Fibroblast of peridontal ligament (primary cell): ENCODE measurements at regions not wholly inside any gene's neighbourhood (a gene's known extent, or its start where the extent isn't known, plus 50 kb on each side); places are given as distances from the start of the nearest gene placed in this dataset.

Experiments
- DNase-seq: peaks from one replicate; pipeline ENCODE4 v3.0.0-alpha.2; 2010; ENCODE audit errors: extremely low read depth

- DNase-seq, result no peak
Measured at GRCh38 chr10:65491799-65492198, 1434.0 kb upstream of the LRRTM3 start.

GRCh38 chr10:65496541-65496940 lies 1429.3 kb upstream of the LRRTM3 start:
- no peak for DNase-seq

- no peak for DNase-seq
Measured at GRCh38 chr10:65497837-65498236, 1428.0 kb upstream of the LRRTM3 start.

- no peak for DNase-seq
Measured at GRCh38 chr10:65500716-65501115, 1425.1 kb upstream of the LRRTM3 start.

GRCh38 chr10:65501259-65501658 lies 1424.6 kb upstream of the LRRTM3 start:
- no peak for DNase-seq

- DNase-seq, result no peak
Measured at GRCh38 chr10:65518379-65518778, 1407.5 kb upstream of the LRRTM3 start.

- no peak for DNase-seq
Measured at GRCh38 chr10:65528986-65529385, 1396.8 kb upstream of the LRRTM3 start.

GRCh38 chr10:65531545-65531944 lies 1394.3 kb upstream of the LRRTM3 start:
- DNase-seq, result no peak

GRCh38 chr10:65534771-65535170 lies 1391.1 kb upstream of the LRRTM3 start:
- no peak for DNase-seq

GRCh38 chr10:65544756-65545155 lies 1381.1 kb upstream of the LRRTM3 start:
- no peak for DNase-seq

GRCh38 chr10:65548001-65548400 lies 1377.8 kb upstream of the LRRTM3 start:
- no peak for DNase-seq

GRCh38 chr10:65550761-65551160 lies 1375.1 kb upstream of the LRRTM3 start:
- no peak for DNase-seq

- no peak for DNase-seq
Measured at GRCh38 chr10:65555192-65555591, 1370.6 kb upstream of the LRRTM3 start.

- DNase-seq, result no peak
Measured at GRCh38 chr10:65556006-65556405, 1369.8 kb upstream of the LRRTM3 start.

GRCh38 chr10:65559369-65559768 lies 1366.5 kb upstream of the LRRTM3 start:
- no peak for DNase-seq

GRCh38 chr10:65565246-65565645 lies 1360.6 kb upstream of the LRRTM3 start:
- DNase-seq, result no peak

GRCh38 chr10:65566906-65567305 lies 1358.9 kb upstream of the LRRTM3 start:
- no peak for DNase-seq

GRCh38 chr10:65570143-65571010 lies 1355.5 kb upstream of the LRRTM3 start:
- peak; percentile 21 for DNase-seq

- DNase-seq, result peak; percentile 5
Measured at GRCh38 chr10:65571011-65571570, 1354.7 kb upstream of the LRRTM3 start.

- DNase-seq, result no peak
Measured at GRCh38 chr10:65581426-65582026, 1344.3 kb upstream of the LRRTM3 start.

- DNase-seq, result no peak
Measured at GRCh38 chr10:65602182-65602865, 1323.5 kb upstream of the LRRTM3 start.

- DNase-seq, result no peak
Measured at GRCh38 chr10:65611592-65611991, 1314.2 kb upstream of the LRRTM3 start.
